Spleen (tissue), 11 donors: ENCODE measurements at regions not wholly inside any gene's neighbourhood (a gene's known extent, or its start where the extent isn't known, plus 50 kb on each side); places are given as distances from the start of the nearest gene placed in this dataset.

Experiments used
- DNase-seq: peaks from one replicate; pipeline ENCODE4 v3.0.0-alpha.2; 2020
- H3K27ac ChIP-seq, 8 donors: fragments of 200-600 bp; sonication (generic) in 7 of 8; 1 replicate in 4 of 8; 2 replicates in 4 of 8; pipeline versions ENCODE4 v1.5.0 to v1.8.0; 2016 to 2021; ENCODE audit warnings: inconsistent platforms in 4 of 8, mild to moderate bottlenecking in 4 of 8, moderate library complexity in 1 of 8
- H3K27me3 ChIP-seq, 7 donors: fragments of 200-600 bp; sonication (generic) in 6 of 7; replicated peaks in 1 of 7; 1 replicate in 4 of 7; 2 replicates in 3 of 7; pipeline versions ENCODE4 v1.5.0 to v1.8.0; 2016 to 2021; ENCODE audit warnings: inconsistent platforms in 3 of 7, mild to moderate bottlenecking in 1 of 7
- H3K36me3 ChIP-seq, 6 donors: fragments of 200-600 bp; sonication (generic) in 5 of 6; 1 replicate in 4 of 6; 2 replicates in 2 of 6; pipeline versions ENCODE4 v1.5.0 to v1.8.0; 2016 to 2021; ENCODE audit warnings: inconsistent platforms in 2 of 6
- H3K4me1 ChIP-seq, 6 donors: fragments of 200-600 bp; sonication (generic) in 5 of 6; 1 replicate in 3 of 6; 2 replicates in 3 of 6; pipeline versions ENCODE4 v1.5.0 to v1.8.0; 2016 to 2021; ENCODE audit warnings: inconsistent platforms in 3 of 6
- H3K4me3 ChIP-seq, 8 donors: fragments of 200-600 bp; sonication (generic) in 7 of 8; 1 replicate in 4 of 8; 2 replicates in 4 of 8; pipeline versions ENCODE4 v1.5.0 to v1.8.0; 2016 to 2021; ENCODE audit warnings: inconsistent platforms in 4 of 8, mild to moderate bottlenecking in 4 of 8, moderate library complexity in 2 of 8
- H3K9me3 ChIP-seq, 8 donors: fragments of 200-600 bp; sonication (generic) in 7 of 8; 1 replicate in 4 of 8; 2 replicates in 4 of 8; pipeline versions ENCODE4 v1.5.0 to v1.8.0; 2016 to 2021; ENCODE audit warnings: inconsistent platforms in 4 of 8
- POLR2A ChIP-seq, 3 donors: fragments of 450-650 bp; IDR thresholded peaks; one replicate each; pipeline ENCODE4 v1.5.1; 2017; ENCODE audit warnings: antibody characterized with exemption in 3 of 3, mild to moderate bottlenecking in 1 of 3
- POLR2AphosphoS5 ChIP-seq, 3 donors: sonication (generic); formaldehyde crosslinking; IDR thresholded peaks; one replicate each; pipeline ENCODE4 v1.5.1; 2017; ENCODE audit warnings: antibody characterized with exemption in 3 of 3
- WGBS, 5 donors: extraction: QIAGEN DNeasy Blood & Tissue Kit in 3 of 5; methylation state at CpG; one replicate each; pipeline versions ENCODE4 v1.1.5 to v1.1.7; 2013 to 2018; 5-methylcytosine and 5-hydroxymethylcytosine counted together
- intact Hi-C: fragments of 100-400 bp; cut with DNase I; formaldehyde crosslinking; loops from one replicate; pipeline ENCODE4 v1.15.0; 2023; ENCODE audit warnings: low total_unique reads
- TF ChIP-seq, protein P1 (sequence below), 11 experiments: fragments of 200-600 bp in 7 of 11; fragments of 450-650 bp in 4 of 11; sonication (generic) in 4 of 11; IDR thresholded peaks in 8 of 11; conservative IDR thresholded peaks in 3 of 11; 1 replicate in 7 of 11; 2 replicates in 4 of 11; pipeline versions ENCODE4 v1.4.0 to v1.8.0; 2016 to 2021; ENCODE audit warnings: antibody characterized with exemption in 11 of 11, inconsistent platforms in 4 of 11, mild to moderate bottlenecking in 1 of 11
- donor health status: healthy with polysubstance abuse.
- donor health status: DM: no; HTN: no; CAD: no; lungs with moderate emphysema.
- donor health status: DM: no; HTN: no; CAD: no.
- donor health status: Bipolar disorder and iron deficiency.
- donor health status: healthy.
- donor health status: DM: no; HTN: no; CAD: no.
- donor health status: DM: yes; HTN: yes; CAD: no.

DNA sequence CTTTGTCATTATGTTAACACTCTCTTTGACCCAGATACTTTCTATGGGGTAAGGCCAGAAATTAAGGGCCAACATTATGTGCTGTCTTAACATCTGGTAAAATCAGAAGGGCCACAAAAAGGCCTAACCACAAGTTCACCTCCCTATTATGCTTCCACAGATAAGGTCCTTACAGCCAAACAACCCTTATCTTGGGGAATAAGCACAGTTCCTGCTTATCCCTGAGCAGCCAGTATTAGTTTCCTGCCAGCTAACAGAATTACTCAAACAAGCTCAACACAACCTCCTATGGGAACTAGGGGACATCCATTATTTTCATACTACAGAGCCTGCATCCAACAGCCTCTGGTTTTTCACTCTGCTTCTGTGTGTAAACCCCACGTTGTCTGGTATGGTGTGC is 724.8 kb downstream of the HACE1 start:
- no peaks in the 10 kb centered on the region for H3K4me1 ChIP-seq
- no peak overlapping the region for H3K4me3 ChIP-seq
- H3K27me3 ChIP-seq, result no peaks in the 10 kb centered on the region
- no peak overlapping the region for H3K27ac ChIP-seq
- H3K9me3 ChIP-seq, result peaks cover 0 to 8% (median 0%) of the 10 kb centered on the region in 8 donors
- no peak for TF ChIP-seq POLR2AphosphoS5 (IDR thresholded peaks at IDR 0.05)
- no peak for TF ChIP-seq POLR2A (IDR thresholded peaks at IDR 0.05)
- TF ChIP-seq, protein P1, sequence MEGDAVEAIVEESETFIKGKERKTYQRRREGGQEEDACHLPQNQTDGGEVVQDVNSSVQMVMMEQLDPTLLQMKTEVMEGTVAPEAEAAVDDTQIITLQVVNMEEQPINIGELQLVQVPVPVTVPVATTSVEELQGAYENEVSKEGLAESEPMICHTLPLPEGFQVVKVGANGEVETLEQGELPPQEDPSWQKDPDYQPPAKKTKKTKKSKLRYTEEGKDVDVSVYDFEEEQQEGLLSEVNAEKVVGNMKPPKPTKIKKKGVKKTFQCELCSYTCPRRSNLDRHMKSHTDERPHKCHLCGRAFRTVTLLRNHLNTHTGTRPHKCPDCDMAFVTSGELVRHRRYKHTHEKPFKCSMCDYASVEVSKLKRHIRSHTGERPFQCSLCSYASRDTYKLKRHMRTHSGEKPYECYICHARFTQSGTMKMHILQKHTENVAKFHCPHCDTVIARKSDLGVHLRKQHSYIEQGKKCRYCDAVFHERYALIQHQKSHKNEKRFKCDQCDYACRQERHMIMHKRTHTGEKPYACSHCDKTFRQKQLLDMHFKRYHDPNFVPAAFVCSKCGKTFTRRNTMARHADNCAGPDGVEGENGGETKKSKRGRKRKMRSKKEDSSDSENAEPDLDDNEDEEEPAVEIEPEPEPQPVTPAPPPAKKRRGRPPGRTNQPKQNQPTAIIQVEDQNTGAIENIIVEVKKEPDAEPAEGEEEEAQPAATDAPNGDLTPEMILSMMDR (IDR thresholded peaks at IDR 0.05 in 8 of 11, conservative IDR thresholded peaks at IDR 0.05 in 3 of 11), result no peak
- 19 to 45% (median 42%) methylated on average over 1 of the region's 1 CpG for WGBS, 5 donors
- no peak for DNase-seq
- no peaks in the 10 kb centered on the region for H3K36me3 ChIP-seq
- intact Hi-C loops, result no loop called here

DNA sequence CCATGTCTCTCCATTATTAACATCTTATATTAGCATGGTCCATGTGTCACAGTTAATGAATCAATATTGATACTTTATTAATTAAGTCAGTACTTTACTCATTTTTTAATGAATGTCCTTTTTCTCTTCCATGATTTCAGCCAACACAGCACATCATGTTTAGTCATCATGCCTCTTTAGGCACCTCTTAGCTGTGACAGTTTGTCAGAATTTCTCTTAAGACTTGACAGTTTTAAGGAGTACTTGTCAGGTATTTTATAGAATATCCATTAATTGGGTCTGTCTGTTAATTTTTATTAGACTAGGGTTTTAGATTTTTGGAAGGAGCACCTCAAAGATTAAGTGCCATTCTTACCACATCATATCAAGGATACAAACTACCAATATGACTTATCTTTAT is 729.4 kb downstream of the HACE1 start:
- H3K4me3 ChIP-seq, result no peak overlapping the region
- intact Hi-C loops, result no loop called here

DNA sequence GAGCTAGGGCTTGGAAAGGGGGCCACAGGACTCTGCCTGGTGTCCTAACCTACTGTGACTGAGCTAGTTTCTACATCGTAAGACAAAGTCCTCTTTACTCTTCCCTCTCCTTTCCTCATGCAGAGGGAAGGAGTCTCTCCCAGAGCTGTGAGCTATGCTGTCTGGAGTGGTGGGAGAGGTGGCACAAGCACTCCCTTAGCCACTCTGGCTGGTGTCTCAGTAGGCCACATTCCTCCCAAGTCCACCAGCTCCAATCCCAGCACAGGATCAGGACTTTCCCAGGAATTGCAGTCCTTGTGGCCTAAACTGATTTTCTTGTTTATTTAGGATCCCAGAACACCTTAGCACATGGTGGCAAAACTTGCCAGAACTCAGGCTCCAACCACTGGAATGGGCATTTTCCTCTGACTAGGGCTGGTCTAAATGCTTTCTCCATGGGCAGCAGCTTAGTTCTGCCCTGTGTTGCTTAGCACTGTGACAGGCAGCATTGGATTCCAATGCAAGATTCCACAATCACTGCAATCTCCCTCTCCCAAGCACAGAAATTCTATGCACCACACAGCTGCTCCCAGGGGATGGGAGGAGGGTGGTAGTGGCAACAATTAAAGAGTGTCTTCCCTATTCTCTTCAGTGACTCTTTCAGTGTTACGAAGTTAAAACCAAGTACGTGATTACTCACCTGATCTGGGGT is 733.3 kb downstream of the HACE1 start:
- intact Hi-C loops, result no loop called here
- no peak for TF ChIP-seq POLR2AphosphoS5 (IDR thresholded peaks at IDR 0.05)
- TF ChIP-seq, protein P1 (IDR thresholded peaks at IDR 0.05 in 8 of 11, conservative IDR thresholded peaks at IDR 0.05 in 3 of 11), result no peak
- TF ChIP-seq POLR2A (IDR thresholded peaks at IDR 0.05), result no peak
- 85 to 93% (median 89%) methylated on average over 3 of the region's 3 CpGs for WGBS, 5 donors

More for the DNA sequence above, 729.4 kb downstream of the HACE1 start:
- Histone ChIP-seq H3K36me3 (no peaks in the 10 kb centered on the region), H3K27me3 (no peaks in the 10 kb centered on the region), H3K27ac (no peak overlapping the region), H3K9me3 (peaks cover 0 to 5% (median 0%) of the 10 kb centered on the region in 8 donors), H3K4me1 (no peaks in the 10 kb centered on the region)
- TF ChIP-seq POLR2A (IDR thresholded peaks at IDR 0.05) (no peak), POLR2AphosphoS5 (IDR thresholded peaks at IDR 0.05) (no peak)
- TF ChIP-seq, protein P1 (IDR thresholded peaks at IDR 0.05 in 8 of 11, conservative IDR thresholded peaks at IDR 0.05 in 3 of 11), result no peak
- DNase-seq, result no peak

DNA sequence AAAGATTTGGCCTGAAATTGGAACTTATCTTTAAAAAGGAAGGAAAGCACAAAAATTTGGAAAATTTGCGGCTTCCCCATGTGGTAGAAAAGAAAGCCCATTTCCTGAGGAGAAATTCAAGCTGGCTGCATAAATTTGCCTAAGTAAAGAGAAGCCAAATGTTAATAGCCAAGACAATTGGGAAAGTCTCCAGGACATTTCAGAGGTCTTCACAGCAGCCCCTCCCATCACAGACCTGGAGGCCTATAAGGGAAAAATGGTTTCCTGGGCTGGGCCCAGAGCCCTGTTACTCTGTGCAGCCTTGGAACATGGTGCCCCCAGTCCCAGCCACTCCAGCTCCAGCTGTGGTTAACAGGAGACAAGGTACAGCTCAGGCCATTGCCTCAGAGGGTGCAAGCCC is 736.5 kb downstream of the HACE1 start:
- DNase-seq, result no peak
- no peak overlapping the region for H3K4me3 ChIP-seq
- TF ChIP-seq, protein P1 (IDR thresholded peaks at IDR 0.05 in 8 of 11, conservative IDR thresholded peaks at IDR 0.05 in 3 of 11), result no peak
- TF ChIP-seq POLR2A (IDR thresholded peaks at IDR 0.05) (no peak), POLR2AphosphoS5 (IDR thresholded peaks at IDR 0.05) (no peak)
- no peak overlapping the region for H3K27ac ChIP-seq
- no peaks in the 10 kb centered on the region for H3K36me3 ChIP-seq
- peaks cover 0 to 13% (median 0%) of the 10 kb centered on the region in 8 donors for H3K9me3 ChIP-seq
- 81 to 87% (median 83%) methylated on average over 1 of the region's 1 CpG for WGBS, 5 donors
- intact Hi-C loops, result no loop called here
- no peaks in the 10 kb centered on the region for H3K27me3 ChIP-seq
- no peaks in the 10 kb centered on the region for H3K4me1 ChIP-seq

More for the DNA sequence above, 733.3 kb downstream of the HACE1 start:
- peaks cover 0 to 13% (median 0%) of the 10 kb centered on the region in 8 donors for H3K9me3 ChIP-seq
- DNase-seq, result no peak
- no peaks in the 10 kb centered on the region for H3K4me1 ChIP-seq
- no peak overlapping the region for H3K27ac ChIP-seq
- no peaks in the 10 kb centered on the region for H3K36me3 ChIP-seq
- H3K27me3 ChIP-seq, result no peaks in the 10 kb centered on the region
- H3K4me3 ChIP-seq, result no peak overlapping the region
